ENCODE measurements at regions not wholly inside any gene's neighbourhood (a gene's known extent, or its start where the extent isn't known, plus 50 kb on each side); places are given as distances from the start of the nearest gene placed in this dataset.

DNA sequence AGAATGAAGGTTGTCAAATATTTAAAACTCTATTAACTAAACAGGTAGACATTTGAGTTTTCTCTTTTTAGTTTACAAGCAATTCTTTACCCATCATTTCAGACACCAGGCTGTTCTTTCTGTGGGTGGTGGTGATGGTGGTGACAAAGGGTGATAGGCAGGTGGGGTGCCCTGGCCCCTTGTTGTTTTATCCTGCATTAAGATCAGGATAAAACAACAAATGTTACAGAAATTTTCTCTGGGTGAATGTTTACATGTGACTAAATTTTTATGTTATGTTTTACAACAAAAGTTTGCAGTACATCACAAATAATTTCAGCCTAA, 85.9 kb upstream of the MDM1 start:
- H3K4me3 ChIP-seq (ENCODE audit: low read length) = no peak overlapping the region
- H4K20me1 ChIP-seq (ENCODE audit: low read length) = no peaks in the 10 kb centered on the region
- no peak for DNase-seq
- H3K4me2 ChIP-seq (ENCODE audit: low read length) = no peak overlapping the region
- CTCF ChIA-PET = no interaction called here
- H3F3A ChIP-seq (ENCODE audit: low read length, unreplicated experiment) = no peaks in the 10 kb centered on the region
- intact Hi-C loops (cut with micrococcal nuclease) = no loop called here
- H3K27me3 ChIP-seq (ENCODE audit: low read length) = no peaks in the 10 kb centered on the region
- H3K4me1 ChIP-seq (ENCODE audit: insufficient read depth, low read length) = no peaks in the 10 kb centered on the region
- H3K36me3 ChIP-seq (ENCODE audit: low read depth, low read length) = no peaks in the 10 kb centered on the region
- H3K27ac ChIP-seq (ENCODE audit: low read length) = no peak overlapping the region
- no TSS peak for BruUV-seq (replicated peaks)
- no peaks in the 10 kb centered on the region for H3K9me3 ChIP-seq (ENCODE audit: low read length)
- H3K79me2 ChIP-seq (ENCODE audit: low read length) = no peaks in the 10 kb centered on the region
- no peak for ATAC-seq
- no peak overlapping the region for H2AFZ ChIP-seq (ENCODE audit: low read length)
- TF ChIP-seq EZH2phosphoT487 (IDR thresholded peaks at IDR 0.05; ENCODE audit: borderline replicate concordance, low read length) (no peak), EZH2 (IDR thresholded peaks at IDR 0.05; ENCODE audit: low read length, unreplicated experiment) (no peak)
- TF ChIP-seq, protein P1, sequence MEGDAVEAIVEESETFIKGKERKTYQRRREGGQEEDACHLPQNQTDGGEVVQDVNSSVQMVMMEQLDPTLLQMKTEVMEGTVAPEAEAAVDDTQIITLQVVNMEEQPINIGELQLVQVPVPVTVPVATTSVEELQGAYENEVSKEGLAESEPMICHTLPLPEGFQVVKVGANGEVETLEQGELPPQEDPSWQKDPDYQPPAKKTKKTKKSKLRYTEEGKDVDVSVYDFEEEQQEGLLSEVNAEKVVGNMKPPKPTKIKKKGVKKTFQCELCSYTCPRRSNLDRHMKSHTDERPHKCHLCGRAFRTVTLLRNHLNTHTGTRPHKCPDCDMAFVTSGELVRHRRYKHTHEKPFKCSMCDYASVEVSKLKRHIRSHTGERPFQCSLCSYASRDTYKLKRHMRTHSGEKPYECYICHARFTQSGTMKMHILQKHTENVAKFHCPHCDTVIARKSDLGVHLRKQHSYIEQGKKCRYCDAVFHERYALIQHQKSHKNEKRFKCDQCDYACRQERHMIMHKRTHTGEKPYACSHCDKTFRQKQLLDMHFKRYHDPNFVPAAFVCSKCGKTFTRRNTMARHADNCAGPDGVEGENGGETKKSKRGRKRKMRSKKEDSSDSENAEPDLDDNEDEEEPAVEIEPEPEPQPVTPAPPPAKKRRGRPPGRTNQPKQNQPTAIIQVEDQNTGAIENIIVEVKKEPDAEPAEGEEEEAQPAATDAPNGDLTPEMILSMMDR (conservative IDR thresholded peaks at IDR 0.05; ENCODE audit: low read depth, low read length) = no peak
- no peak overlapping the region for H3K9ac ChIP-seq (ENCODE audit: low read length)
- POLR2A ChIA-PET (ENCODE audit: unreplicated experiment) = no interaction called here
- H3K9me2 ChIP-seq (replicated peaks; ENCODE audit: low read length) = no peaks in the 10 kb centered on the region

- no peaks in the 10 kb centered on the region for H3K27me3 ChIP-seq (ENCODE audit: low read length)
- no peak overlapping the region for H3K4me2 ChIP-seq (ENCODE audit: low read length)
- no peak for DNase-seq
- H3K4me3 ChIP-seq (ENCODE audit: low read length) = no peak overlapping the region
- H3K36me3 ChIP-seq (ENCODE audit: low read depth, low read length) = no peaks in the 10 kb centered on the region
- no peak overlapping the region for H3K27ac ChIP-seq (ENCODE audit: low read length)
- no peak overlapping the region for H3K9ac ChIP-seq (ENCODE audit: low read length)
- TF ChIP-seq EZH2phosphoT487 (IDR thresholded peaks at IDR 0.05; ENCODE audit: borderline replicate concordance, low read length) (no peak), EZH2 (IDR thresholded peaks at IDR 0.05; ENCODE audit: low read length, unreplicated experiment) (no peak)
- TF ChIP-seq, protein P1 (conservative IDR thresholded peaks at IDR 0.05; ENCODE audit: low read depth, low read length) = no peak
- POLR2A ChIA-PET (ENCODE audit: unreplicated experiment) = no interaction called here
- H3K79me2 ChIP-seq (ENCODE audit: low read length) = no peaks in the 10 kb centered on the region
- no peaks in the 10 kb centered on the region for H3K9me3 ChIP-seq (ENCODE audit: low read length)
- no peaks in the 10 kb centered on the region for H3K9me2 ChIP-seq (replicated peaks; ENCODE audit: low read length)
- intact Hi-C loops (cut with micrococcal nuclease) = no loop called here
- CTCF ChIA-PET = no interaction called here
- ATAC-seq = no peak
- H3K4me1 ChIP-seq (ENCODE audit: insufficient read depth, low read length) = no peaks in the 10 kb centered on the region
- H3F3A ChIP-seq (ENCODE audit: low read length, unreplicated experiment) = no peaks in the 10 kb centered on the region
- H2AFZ ChIP-seq (ENCODE audit: low read length) = no peak overlapping the region
- H4K20me1 ChIP-seq (ENCODE audit: low read length) = no peaks in the 10 kb centered on the region
- no TSS peak for BruUV-seq (replicated peaks)
Observed at GRCh38 chr12:68420225-68421010, 88.3 kb upstream of the MDM1 start.

DNA sequence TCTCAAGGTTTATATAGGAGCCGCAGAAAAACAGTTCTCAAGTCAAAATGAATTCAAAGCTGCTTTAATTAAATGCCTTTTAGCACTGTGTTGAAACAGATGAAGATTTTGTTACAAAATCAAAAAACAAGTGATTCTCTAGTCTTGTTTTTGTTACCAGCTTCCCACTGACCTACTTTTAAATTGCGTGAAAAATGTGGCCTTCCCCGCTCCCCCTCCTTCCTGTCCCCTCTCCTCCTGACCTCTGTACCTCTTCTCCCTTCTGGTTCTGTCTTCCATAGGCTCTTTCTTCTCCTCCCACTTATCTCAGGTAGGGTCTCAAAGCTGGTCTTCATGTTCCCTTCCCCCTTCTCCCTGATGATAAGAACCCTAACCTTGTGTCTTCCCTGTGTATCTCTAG, 90.0 kb upstream of the MDM1 start:
- no peak for ATAC-seq

More for the DNA sequence above, 90.0 kb upstream of the MDM1 start:
- intact Hi-C loops (cut with micrococcal nuclease) = no loop called here
- CTCF ChIA-PET = no interaction called here
- H3K9me3 ChIP-seq (ENCODE audit: low read length) = no peaks in the 10 kb centered on the region
- POLR2A ChIA-PET (ENCODE audit: unreplicated experiment) = no interaction called here
- no peaks in the 10 kb centered on the region for H3K79me2 ChIP-seq (ENCODE audit: low read length)
- H3K9me2 ChIP-seq (replicated peaks; ENCODE audit: low read length) = no peaks in the 10 kb centered on the region
- H3K36me3 ChIP-seq (ENCODE audit: low read depth, low read length) = no peaks in the 10 kb centered on the region
- no peaks in the 10 kb centered on the region for H4K20me1 ChIP-seq (ENCODE audit: low read length)
- H3K27ac ChIP-seq (ENCODE audit: low read length) = no peak overlapping the region
- H3K4me2 ChIP-seq (ENCODE audit: low read length) = no peak overlapping the region
- no peaks in the 10 kb centered on the region for H3K27me3 ChIP-seq (ENCODE audit: low read length)
- no peak for DNase-seq
- H3K9ac ChIP-seq (ENCODE audit: low read length) = no peak overlapping the region
- H3K4me1 ChIP-seq (ENCODE audit: insufficient read depth, low read length) = no peaks in the 10 kb centered on the region
- no TSS peak for BruUV-seq (replicated peaks)
- no peaks in the 10 kb centered on the region for H3F3A ChIP-seq (ENCODE audit: low read length, unreplicated experiment)
- no peak overlapping the region for H2AFZ ChIP-seq (ENCODE audit: low read length)
- no peak for TF ChIP-seq EZH2 (IDR thresholded peaks at IDR 0.05; ENCODE audit: low read length, unreplicated experiment)
- TF ChIP-seq, protein P1 (conservative IDR thresholded peaks at IDR 0.05; ENCODE audit: low read depth, low read length) = no peak
- TF ChIP-seq EZH2phosphoT487 (IDR thresholded peaks at IDR 0.05; ENCODE audit: borderline replicate concordance, low read length) = no peak
- H3K4me3 ChIP-seq (ENCODE audit: low read length) = no peak overlapping the region
